Islet precursor cell (in vitro differentiated cells): ENCODE measurements at regions not wholly inside any gene's neighbourhood (a gene's known extent, or its start where the extent isn't known, plus 50 kb on each side); places are given as distances from the start of the nearest gene placed in this dataset.
"Not testable (repeated sequence)": the region's sequence is repeated elsewhere in the genome, so short reads cannot be mapped to it uniquely, and the experiment has no call there.

Experiments
- DNase-seq: peaks from one replicate; pipeline ENCODE4 v3.0.0-alpha.2; 2018

GRCh38 chr3:16708285-16708684 is 103.1 kb upstream of the DAZL start:
- no peak for DNase-seq

- DNase-seq: not testable (repeated sequence)
These were observed 106.5 kb upstream of the DAZL start for GRCh38 chr3:16711691-16712090.

GRCh38 chr3:16715281-16715680 is 110.1 kb upstream of the DAZL start:
- DNase-seq: no peak

- DNase-seq: no peak
These were observed 114.2 kb upstream of the DAZL start for GRCh38 chr3:16719426-16719825.

- DNase-seq: no peak
These were observed 115.2 kb upstream of the DAZL start for GRCh38 chr3:16720367-16720940.

GRCh38 chr3:16721494-16721893 is 116.3 kb upstream of the DAZL start:
- DNase-seq: no peak

- peak; percentile 53 for DNase-seq
These were observed 118.8 kb upstream of the DAZL start for GRCh38 chr3:16723978-16724377.

GRCh38 chr3:16724487-16724886 is 119.3 kb upstream of the DAZL start:
- no peak for DNase-seq

GRCh38 chr3:16725972-16726371 is 120.7 kb upstream of the DAZL start:
- DNase-seq: no peak

GRCh38 chr3:16728770-16729745 is 123.8 kb upstream of the DAZL start:
- no peak for DNase-seq

GRCh38 chr3:16738451-16738850 is 133.2 kb upstream of the DAZL start:
- DNase-seq: no peak

- DNase-seq: no peak
These were observed 134.4 kb upstream of the DAZL start for GRCh38 chr3:16739541-16740105.

- no peak for DNase-seq
These were observed 135.3 kb upstream of the DAZL start for GRCh38 chr3:16740515-16740914.

GRCh38 chr3:16741103-16741758 is 136.0 kb upstream of the DAZL start:
- DNase-seq: no peak

- DNase-seq: no peak
These were observed 136.7 kb upstream of the DAZL start for GRCh38 chr3:16741890-16742289.

GRCh38 chr3:16743276-16743675 is 138.1 kb upstream of the DAZL start:
- no peak for DNase-seq

GRCh38 chr3:16759227-16759903 is 125.4 kb upstream of the PLCL2 start:
- no peak for DNase-seq

- DNase-seq: no peak
These were observed 123.2 kb upstream of the PLCL2 start for GRCh38 chr3:16761571-16761970.

- no peak for DNase-seq
These were observed 119.1 kb upstream of the PLCL2 start for GRCh38 chr3:16765661-16766060.

- DNase-seq: no peak
These were observed 117.7 kb upstream of the PLCL2 start for GRCh38 chr3:16767006-16767405.

GRCh38 chr3:16768014-16768413 is 116.7 kb upstream of the PLCL2 start:
- DNase-seq: no peak

- DNase-seq: no peak
These were observed 115.8 kb upstream of the PLCL2 start for GRCh38 chr3:16768956-16769355.

- DNase-seq: no peak
These were observed 115.2 kb upstream of the PLCL2 start for GRCh38 chr3:16769525-16769924.
